GM19328 (cell line): ENCODE measurements at regions not wholly inside any gene's neighbourhood (a gene's known extent, or its start where the extent isn't known, plus 50 kb on each side); places are given as distances from the start of the nearest gene placed in this dataset.

Source experiments
- ATAC-seq: cut with Tn5 transposase; IDR thresholded peaks from one replicate; pipeline ENCODE4 v1.9.1; 2021; ENCODE audit warnings: mild to moderate bottlenecking, moderate library complexity; ENCODE audit not compliant: unreplicated experiment

DNA sequence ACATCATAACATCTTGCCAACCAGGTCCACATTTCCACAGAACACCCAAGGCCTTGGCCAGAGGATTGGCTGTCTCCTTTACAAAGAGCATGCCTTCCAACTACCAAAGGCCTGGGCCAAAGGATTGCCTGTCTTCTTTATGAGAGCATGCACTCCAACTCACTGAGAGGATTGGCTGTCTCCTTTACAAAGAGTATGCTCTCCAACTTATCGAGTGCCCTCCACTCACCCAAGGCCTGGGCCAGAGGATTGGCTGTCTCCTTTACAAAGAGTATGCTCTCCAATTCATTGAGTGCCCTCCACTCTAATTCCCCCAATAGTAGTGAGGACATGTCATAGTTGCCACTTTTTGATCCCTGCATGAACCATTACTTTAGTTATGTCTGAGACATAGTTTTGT, 79.9 kb upstream of the TAS2R1 start:
- ATAC-seq: no peak

DNA sequence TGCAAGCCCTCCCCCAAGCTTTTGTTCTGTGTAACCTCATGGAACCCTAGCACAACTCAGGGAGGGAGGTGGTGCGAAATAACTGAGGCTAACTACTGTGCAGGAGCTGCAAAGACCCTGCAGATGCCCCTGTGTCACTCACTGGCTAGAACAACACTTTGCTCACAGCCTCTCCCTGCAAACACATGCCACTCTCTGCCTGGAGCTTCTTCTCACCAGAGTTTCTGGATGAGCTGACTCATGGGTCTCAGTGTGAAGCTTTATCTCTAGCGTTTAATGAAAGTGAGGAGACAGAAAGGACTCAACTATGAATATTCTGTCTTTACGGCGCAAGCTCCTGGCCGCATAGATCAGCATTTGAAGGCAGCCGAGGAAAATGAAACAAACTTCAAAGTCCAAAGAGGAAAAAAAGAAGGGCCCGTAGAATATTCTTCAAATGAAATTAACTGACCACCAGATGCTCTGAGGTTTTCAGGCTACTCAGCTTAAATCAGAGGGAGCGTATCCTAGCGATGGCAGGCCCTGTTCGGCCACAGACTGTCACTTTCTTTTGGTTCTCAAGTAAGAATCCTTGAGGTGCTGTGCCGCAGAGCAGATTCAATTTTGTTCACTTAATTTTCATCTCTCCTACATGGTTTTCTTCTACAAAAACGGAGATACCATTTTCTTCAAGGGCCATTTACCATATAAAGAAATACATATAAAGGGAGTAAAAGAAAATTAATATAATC, 77.7 kb upstream of the TAS2R1 start:
- ATAC-seq: no peak

DNA sequence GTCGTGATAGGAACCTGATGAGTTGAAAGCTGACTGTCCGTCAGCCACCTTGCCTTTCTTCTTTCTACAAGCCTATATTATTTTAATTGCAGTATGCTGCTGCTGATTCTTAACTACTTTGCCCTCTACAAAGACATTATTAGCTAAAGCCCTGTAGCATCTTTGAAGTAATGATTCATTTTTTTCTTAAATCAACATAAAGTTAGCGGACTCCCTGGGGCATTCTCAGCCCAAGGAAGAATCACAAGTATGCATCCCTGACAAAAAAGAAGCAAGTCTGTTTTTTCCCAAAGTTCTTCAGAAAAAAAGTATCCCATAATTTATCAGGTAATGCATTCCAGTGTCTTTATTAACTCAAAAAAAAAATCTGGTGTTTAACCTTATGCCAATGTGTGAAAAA, 69.5 kb upstream of the TAS2R1 start:
- no peak for ATAC-seq

DNA sequence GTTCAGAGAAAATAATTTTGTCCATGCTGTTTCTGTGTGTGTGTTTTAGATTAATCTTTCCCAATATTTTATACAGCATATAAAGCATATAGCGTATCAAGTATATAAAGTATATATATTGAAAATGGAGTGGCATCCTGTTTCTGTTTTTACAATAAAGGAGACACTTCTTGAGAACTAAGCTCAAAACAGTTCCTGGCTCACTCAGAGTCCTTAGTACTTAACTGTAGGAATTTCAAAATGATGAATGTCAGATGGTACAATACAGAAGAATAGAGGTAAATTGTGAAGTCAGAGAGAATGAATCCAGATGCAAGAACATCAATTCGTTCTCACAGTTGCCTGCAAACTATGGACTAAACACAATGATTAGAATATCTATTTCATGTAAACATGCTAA, 68.7 kb upstream of the TAS2R1 start:
- no peak for ATAC-seq

DNA sequence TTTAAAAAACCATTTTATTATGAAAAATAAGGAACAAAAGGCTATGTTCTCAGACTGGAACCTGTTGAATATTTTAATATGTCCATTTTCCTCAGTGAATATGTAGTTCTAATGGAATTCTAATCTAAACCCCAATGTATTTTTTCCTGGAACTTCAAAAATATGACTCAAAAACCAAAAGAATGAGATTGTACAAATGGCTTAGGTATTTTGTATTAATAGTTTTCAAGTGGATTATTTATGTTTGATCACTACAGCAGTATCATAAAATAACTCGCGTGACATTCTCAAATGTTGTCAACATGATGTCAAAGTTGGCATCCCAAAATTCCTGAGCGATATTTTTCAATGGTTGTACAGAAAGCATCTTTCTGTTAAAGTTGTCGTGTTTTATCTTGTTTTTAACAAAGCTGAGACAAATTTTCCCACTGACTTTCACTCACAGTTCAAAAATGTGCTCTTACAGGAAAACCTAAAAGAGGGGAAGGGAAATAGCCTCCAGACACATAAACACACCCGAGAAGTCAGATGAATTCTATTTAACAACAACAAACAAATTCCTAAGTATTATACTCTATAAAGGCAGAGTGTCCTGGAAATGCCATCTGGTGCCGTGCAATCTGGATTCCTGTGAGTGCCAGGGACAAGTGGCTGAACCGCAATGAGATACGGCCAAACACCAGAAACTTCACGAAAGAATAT, 68.1 kb upstream of the TAS2R1 start:
- no peak for ATAC-seq

DNA sequence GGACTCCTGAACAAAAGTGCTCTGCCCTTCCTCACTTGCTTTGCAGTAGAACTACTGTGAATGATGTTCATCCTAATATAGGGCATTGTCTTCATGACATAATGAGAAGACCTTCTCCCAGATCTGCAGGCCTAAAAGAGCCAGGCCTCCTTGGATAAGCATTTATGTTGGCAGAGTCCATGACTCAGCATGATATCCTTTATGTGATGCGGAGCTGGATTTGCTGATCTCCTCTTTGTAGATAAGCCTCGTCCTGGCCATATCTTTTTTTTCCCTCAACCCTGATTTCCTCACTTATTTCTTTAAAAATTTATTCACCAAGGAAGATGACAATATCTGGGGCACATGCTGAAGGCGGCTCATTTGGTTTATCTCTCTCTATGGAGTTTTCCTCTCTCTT, 62.4 kb upstream of the TAS2R1 start:
- no peak for ATAC-seq

DNA sequence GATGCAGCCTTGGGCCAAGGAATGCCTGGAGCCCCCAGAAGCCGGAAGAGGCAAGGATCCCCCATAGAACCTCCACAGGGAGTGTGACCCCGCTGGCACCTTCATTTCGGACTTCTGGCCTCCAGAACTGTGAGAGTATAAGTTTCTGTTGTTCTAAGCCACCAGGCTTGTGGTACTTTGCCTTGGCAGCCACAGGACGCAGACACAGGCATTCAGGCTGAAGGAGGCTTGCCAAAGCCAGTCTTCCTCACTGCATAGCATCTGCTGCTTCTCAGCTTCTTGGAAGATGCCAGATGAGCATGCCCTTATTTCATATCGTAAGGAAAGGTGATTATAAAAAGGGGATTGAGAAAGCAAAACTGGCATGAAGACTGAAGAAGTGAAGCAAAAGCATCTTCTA, 61.1 kb upstream of the TAS2R1 start:
- ATAC-seq: no peak

DNA sequence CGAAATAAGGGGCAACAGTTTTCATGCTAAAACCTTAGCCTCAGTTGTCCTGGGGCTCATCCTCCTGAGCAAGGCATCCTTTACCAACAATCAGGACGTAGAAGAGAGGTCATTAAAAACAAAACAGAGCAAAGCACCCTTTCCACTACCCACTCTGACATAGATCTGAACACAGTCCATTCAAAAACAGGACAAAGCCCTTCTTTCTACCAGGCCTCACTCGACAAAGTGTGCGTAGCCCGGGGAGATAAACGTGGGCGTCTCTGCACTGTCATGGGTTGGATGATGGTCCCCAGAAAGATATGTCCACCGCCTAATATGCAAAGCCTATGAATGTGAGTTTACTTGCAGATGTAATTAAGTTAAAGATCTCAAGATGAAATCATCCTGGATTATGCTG, 60.6 kb upstream of the TAS2R1 start:
- no peak for ATAC-seq

DNA sequence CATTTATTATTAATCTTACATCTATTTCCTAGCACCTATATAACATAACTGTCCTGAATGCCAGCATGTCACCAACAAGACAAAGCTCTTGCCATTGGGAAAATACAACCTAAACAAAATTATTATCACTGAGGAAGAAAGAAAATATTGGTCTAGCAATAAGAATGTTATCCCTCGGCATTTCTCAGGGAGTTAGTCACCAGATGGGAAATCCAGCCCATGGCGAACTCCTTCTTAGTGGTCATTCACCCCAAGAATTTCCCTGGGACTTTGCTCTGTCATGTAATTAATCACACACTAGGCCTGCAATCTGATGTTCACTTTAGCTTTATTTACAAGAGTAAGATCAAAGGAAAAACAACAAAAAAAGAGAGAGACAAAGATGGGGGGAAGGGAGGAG, 56.1 kb upstream of the TAS2R1 start:
- no peak for ATAC-seq

DNA sequence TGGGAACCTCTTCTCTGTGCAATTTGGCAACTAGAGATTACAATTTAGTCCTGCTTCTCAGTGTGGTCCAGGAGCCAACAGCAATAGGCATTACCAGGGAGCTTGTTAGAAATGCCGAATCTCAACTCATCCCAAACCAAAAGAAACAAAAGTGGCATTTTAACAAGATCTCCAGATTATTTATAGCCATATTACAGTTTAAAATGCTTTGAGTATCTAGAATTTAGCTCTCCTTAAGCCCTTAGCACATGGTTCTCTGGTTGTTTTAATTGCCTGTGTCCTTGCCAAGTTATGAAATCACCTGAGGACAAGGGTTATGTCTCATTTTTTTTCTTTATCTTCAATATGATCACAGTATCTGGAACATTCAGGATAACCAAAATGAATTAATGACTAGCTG, 51.6 kb upstream of the TAS2R1 start:
- no peak for ATAC-seq
